GM19463 (cell line): ENCODE measurements at regions not wholly inside any gene's neighbourhood (a gene's known extent, or its start where the extent isn't known, plus 50 kb on each side); places are given as distances from the start of the nearest gene placed in this dataset.
"Not testable (repeated sequence)": the region's sequence is repeated elsewhere in the genome, so short reads cannot be mapped to it uniquely, and the experiment has no call there.

ENCODE experiments used
- ATAC-seq: cut with Tn5 transposase; IDR thresholded peaks from one replicate; pipeline ENCODE4 v1.9.1; 2021; ENCODE audit warnings: mild to moderate bottlenecking, moderate library complexity; ENCODE audit not compliant: unreplicated experiment

DNA sequence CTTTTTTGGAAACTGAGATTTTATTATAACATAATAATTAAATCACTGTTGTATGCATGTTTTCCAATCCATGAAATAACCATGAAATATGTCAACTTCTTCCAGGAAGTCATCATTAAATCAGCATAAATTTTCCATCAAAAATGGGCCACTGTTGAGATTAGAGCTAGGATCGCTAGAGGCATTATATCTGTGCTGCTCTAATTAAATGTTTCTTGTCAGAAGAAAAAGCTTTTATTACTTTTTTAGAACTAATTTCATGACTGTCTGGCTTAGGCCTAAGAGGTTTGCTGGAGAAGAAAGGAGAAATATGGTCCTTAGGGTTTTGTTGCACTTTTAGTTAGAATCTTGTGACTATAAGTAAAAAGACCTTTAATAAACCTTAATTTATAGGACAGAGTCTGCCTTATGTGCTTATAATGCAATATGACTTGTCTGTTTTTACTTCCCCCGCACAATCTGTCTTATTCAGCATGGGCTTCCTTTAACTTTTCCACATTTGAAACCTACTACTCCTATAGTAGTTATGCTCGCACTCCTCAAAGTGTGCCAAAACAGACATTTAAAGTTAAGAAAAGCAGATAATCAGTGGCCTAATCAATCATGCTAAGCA, 363.4 kb upstream of the GCFC2 start:
- no peak for ATAC-seq

DNA sequence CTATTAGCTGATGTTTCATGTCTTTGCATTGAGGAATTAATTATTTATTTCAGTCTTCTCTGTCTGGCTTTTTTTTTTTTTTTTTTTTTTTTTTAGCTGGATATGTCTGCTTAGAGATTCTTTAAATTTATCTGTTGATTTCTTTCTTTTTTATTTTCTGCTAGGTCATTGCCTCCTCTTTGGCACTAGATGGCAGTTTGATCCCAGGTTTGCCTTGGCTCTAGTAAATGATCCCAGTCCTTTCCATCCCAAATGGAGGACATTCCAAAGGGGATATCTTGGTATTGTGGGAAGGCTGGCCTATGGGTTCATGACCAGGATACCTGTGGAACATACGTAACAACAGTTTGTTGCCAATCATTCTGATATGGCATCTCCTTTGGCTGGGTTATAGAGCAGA, 339.5 kb upstream of the GCFC2 start:
- no peak for ATAC-seq

DNA sequence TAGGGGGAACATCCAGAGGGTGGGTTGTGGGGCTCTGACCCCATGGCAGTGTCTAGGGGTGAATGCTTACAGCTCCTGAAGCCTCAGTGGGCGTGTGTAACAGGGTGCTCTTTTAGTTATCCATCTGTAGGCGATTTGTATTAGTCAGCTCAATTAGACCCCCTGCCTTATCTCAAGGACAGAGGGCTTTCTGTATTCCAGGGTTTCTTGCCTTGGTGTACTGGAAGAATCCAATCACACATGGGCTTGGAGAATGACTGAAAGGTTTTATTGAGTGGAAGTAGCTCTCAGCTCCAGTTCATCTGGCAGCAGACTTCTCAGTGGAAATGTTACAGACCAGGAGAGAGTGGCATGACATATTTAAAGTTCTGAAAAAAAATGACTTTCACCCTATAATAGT, 334.0 kb upstream of the GCFC2 start:
- ATAC-seq, result no peak

- no peak for ATAC-seq
These were observed 328.8 kb upstream of the GCFC2 start for GRCh38 chr2:76039505-76039904.

- ATAC-seq, result no peak
These were observed 317.0 kb upstream of the GCFC2 start for GRCh38 chr2:76027761-76028160.

- ATAC-seq, result no peak
These were observed 308.4 kb upstream of the GCFC2 start for GRCh38 chr2:76019128-76019527.

DNA sequence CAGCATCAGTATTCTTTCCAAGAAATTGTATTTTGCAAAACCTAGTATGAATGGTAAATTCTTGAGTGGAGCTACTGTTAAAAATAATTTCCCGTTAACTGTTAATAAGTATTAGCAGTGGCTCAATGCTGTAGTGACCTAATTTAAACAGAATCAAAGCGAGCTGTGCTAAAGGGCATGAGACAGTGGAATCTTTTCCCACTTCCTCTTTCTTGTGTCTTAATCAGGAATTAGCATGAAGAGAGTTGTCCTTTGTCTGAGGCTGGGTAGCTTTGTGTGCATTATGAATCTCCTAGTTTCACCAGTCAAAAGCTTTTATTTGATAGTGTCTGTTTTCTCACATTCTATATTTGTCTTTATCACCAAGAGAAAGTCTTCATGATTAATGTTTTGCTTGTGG, 298.8 kb upstream of the GCFC2 start:
- peak; percentile 40 for ATAC-seq

GRCh38 chr2:76008001-76008702, 297.4 kb upstream of the GCFC2 start:
- ATAC-seq, result peak; percentile 81

- no peak for ATAC-seq
These were observed 289.7 kb upstream of the GCFC2 start for GRCh38 chr2:76000425-76000824.

DNA sequence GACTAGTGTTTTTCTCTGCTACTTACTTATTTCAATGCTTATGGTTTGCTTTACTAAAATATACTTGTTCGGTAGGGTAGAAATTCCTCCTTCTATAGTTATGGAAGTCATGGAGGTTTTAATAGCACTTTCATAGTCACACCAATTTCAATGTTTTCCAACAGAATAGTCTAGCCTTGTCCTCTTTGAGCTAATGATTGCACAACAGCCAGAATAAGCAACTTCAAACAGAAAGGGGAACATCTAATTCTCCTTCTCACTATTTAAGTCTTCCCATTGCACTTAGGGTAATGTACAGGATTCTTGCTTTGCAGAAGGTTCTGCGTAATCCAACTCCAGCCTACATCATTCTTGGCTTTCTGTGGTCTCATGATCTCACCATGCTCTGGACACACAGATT, 287.7 kb upstream of the GCFC2 start:
- no peak for ATAC-seq

GRCh38 chr2:75994759-75995158, 284.0 kb upstream of the GCFC2 start:
- ATAC-seq, result no peak

DNA sequence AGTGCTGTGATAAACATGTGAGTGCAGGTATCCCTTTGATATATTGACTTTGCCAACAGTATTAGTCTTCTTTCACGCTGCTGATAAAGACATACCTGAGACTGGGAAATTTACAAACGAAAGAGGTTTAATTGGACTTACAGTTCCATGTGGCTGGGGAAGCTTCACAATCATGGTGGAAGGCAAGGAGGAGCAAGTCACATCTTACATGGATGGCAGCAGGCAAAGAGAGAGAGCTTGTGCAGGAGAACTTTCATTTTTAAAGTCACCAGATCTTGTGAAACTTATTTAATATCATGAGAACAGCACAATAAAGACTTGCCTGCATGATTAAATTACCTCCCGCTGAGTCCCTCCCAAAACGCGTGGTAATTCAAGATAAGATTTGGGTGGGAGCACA, 277.9 kb upstream of the GCFC2 start:
- not testable (repeated sequence) for ATAC-seq

GRCh38 chr2:75986617-75987016, 275.9 kb upstream of the GCFC2 start:
- ATAC-seq, result no peak

DNA sequence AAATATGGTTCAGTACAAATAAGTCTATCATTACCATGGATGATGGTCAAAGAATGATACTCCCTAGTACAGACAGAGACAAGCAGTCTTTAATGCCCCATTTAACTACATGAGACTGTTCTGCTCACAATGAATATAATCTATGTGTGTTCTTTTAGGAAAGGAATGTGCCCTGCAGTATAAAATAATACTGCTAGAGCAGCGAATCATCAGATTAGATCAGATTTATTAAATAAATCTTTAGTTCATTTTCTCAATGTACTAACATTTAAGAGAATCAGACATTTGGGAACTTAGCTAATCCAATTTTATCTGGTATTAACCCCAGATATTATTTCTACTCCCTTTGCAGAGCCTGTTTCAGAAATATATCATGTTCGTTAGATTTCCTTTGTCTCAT, 272.0 kb upstream of the GCFC2 start:
- no peak for ATAC-seq

DNA sequence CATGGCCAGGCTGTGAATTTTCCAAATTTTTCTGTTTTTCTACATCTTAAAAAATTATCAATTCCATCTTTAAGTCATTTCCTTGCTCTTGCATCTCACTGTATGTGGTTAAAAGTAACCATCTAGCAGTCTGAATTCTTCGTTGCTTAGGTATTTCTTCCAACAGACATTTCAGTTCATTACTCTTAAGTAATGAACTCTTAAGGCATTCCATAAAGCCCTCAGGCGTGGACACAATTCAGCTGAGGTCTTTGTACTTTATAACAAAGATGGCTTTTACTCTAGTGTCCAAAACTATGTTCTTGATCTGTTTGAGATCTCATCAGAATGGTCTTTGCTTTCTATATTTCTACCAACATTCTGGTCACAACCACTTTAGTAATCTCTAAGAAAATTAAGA, 253.9 kb upstream of the GCFC2 start:
- ATAC-seq, result no peak

DNA sequence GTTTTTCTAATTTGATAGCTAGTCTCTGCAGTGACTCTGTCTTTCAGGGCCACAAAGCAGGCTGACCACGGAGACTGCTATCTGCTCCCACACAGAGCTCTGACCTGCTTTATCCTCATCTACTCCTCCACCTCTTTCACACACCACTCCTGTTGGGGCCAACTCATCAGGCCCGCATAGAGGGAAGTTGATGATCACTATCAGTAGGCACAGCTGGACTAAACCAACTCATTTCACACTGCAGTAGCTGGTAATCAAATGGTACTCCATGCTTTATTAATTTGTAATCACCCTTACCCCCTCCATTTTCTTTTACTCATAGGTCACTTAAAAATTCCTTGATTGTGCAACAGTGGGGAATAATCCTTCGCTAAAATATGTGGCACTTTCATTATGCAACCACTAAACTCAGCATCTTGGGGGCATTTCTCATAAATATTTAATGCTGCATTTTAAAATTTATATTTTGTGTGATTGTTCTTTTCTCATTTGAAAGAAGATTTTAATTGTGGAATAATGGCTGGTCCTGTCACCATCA, 249.8 kb upstream of the GCFC2 start:
- ATAC-seq, result no peak

- no peak for ATAC-seq
These were observed 249.2 kb upstream of the GCFC2 start for GRCh38 chr2:75959724-75960471.

DNA sequence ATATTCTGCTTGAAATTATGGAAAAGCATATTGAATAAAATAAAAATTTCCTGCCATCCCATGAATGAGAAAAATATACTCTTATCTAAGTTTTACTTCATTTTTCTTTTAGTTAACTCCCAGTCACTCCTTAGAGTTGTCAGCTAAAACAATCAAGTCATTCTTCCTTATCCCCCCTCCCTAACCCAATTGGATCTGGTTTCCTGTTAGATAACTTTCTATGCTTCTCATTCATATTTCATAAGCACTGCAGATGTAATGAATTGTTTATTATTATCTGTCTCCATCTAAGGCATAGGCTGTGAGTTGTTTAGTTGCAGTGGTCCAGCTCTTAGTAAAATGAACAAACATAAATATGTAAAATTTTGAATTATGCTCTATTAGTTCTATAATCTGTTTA, 244.0 kb upstream of the GCFC2 start:
- no peak for ATAC-seq

GRCh38 chr2:75952173-75952572, 241.5 kb upstream of the GCFC2 start:
- ATAC-seq, result no peak

- ATAC-seq, result no peak
These were observed 238.8 kb upstream of the GCFC2 start for GRCh38 chr2:75949385-75950030.

GRCh38 chr2:75936311-75936710, 225.6 kb upstream of the GCFC2 start:
- ATAC-seq, result no peak
